OCI-LY7 (cell line): ENCODE measurements at regions not wholly inside any gene's neighbourhood (a gene's known extent, or its start where the extent isn't known, plus 50 kb on each side); places are given as distances from the start of the nearest gene placed in this dataset.

Source experiments
- EZH2phosphoT487 ChIP-seq: fragments of 200-600 bp; sonication (generic); IDR thresholded peaks from 2 replicates; pipeline ENCODE4 v1.6.1; 2018; ENCODE audit warnings: low read depth, borderline replicate concordance, mild to moderate bottlenecking, mixed run types, antibody characterized with exemption, low read length, moderate library complexity, mixed read lengths
- TF ChIP-seq, protein P1 (sequence below): fragments of 200-600 bp; sonication (generic); conservative IDR thresholded peaks from 2 replicates; pipeline ENCODE4 v1.5.1; 2014; ENCODE audit warnings: mild to moderate bottlenecking, antibody characterized with exemption, low read length, moderate library complexity, mixed read lengths

DNA sequence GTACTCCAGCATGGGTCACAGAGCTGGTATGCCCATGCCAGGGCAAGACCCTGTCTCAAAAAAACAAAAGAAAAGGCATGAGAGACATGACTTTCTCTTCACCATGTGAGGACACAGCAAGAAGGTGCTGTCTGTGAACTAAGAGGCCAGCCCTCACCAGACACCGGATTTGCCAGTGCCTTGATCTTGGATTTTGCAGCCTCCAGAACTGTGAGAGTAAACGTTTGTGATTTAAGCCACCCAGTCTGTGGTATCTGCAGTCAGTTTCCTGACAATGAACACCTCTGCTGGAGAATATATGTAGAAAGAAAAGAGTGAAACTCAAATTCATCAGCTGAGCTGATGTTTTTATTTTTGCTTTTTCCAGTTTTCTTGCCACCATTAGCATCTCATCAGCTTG is 166.3 kb upstream of the RAB4A start:
- TF ChIP-seq, protein P1, sequence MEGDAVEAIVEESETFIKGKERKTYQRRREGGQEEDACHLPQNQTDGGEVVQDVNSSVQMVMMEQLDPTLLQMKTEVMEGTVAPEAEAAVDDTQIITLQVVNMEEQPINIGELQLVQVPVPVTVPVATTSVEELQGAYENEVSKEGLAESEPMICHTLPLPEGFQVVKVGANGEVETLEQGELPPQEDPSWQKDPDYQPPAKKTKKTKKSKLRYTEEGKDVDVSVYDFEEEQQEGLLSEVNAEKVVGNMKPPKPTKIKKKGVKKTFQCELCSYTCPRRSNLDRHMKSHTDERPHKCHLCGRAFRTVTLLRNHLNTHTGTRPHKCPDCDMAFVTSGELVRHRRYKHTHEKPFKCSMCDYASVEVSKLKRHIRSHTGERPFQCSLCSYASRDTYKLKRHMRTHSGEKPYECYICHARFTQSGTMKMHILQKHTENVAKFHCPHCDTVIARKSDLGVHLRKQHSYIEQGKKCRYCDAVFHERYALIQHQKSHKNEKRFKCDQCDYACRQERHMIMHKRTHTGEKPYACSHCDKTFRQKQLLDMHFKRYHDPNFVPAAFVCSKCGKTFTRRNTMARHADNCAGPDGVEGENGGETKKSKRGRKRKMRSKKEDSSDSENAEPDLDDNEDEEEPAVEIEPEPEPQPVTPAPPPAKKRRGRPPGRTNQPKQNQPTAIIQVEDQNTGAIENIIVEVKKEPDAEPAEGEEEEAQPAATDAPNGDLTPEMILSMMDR: no peak
- no peak for TF ChIP-seq EZH2phosphoT487
